Loucy (cell line): ENCODE measurements at regions not wholly inside any gene's neighbourhood (a gene's known extent, or its start where the extent isn't known, plus 50 kb on each side); places are given as distances from the start of the nearest gene placed in this dataset.

ENCODE experiments used
- EZH2phosphoT487 ChIP-seq: fragments of 200-600 bp; IDR thresholded peaks from 2 replicates; pipeline ENCODE4 v1.6.1; 2018; ENCODE audit warnings: antibody characterized with exemption, mild to moderate bottlenecking, moderate library complexity, borderline replicate concordance
- TF ChIP-seq, protein P1 (sequence below): fragments of 200-600 bp; sonication (generic); conservative IDR thresholded peaks from 2 replicates; pipeline ENCODE4 v1.5.1; 2014; ENCODE audit warnings: mild to moderate bottlenecking, antibody characterized with exemption, low read length

DNA sequence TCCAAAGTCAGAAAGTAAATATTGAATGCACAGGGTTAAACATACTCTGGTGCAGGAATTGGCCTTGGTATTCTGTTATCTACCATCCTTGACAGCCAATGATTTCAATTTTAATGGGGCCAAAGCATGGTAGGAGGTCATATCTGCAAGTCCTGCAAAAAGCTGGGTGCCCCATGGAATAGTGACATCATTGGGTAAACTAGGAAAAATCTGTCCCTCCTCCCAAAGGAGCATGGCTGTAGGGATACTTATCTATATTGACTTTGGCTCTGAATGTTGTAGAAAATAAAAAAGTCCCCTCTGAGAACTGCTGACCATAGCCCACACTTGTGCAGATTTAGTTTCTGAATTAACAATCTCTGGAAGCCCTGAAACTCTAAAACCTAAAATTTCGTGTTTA is 403.2 kb upstream of the SEL1L start:
- TF ChIP-seq, protein P1, sequence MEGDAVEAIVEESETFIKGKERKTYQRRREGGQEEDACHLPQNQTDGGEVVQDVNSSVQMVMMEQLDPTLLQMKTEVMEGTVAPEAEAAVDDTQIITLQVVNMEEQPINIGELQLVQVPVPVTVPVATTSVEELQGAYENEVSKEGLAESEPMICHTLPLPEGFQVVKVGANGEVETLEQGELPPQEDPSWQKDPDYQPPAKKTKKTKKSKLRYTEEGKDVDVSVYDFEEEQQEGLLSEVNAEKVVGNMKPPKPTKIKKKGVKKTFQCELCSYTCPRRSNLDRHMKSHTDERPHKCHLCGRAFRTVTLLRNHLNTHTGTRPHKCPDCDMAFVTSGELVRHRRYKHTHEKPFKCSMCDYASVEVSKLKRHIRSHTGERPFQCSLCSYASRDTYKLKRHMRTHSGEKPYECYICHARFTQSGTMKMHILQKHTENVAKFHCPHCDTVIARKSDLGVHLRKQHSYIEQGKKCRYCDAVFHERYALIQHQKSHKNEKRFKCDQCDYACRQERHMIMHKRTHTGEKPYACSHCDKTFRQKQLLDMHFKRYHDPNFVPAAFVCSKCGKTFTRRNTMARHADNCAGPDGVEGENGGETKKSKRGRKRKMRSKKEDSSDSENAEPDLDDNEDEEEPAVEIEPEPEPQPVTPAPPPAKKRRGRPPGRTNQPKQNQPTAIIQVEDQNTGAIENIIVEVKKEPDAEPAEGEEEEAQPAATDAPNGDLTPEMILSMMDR: no peak
- no peak for TF ChIP-seq EZH2phosphoT487
